Activated CD4-positive, alpha-beta T cell treated with anti-CD3 and anti-CD28 coated beads, Interleukin-2, Interleukin-6, amounts not matched to agents 100 ng/mL and 50 ng/mL, durations not matched to agents 16 hours and 8 hours (primary cell): ENCODE measurements at regions not wholly inside any gene's neighbourhood (a gene's known extent, or its start where the extent isn't known, plus 50 kb on each side); places are given as distances from the start of the nearest gene placed in this dataset.
"Not testable (repeated sequence)": the region's sequence is repeated elsewhere in the genome, so short reads cannot be mapped to it uniquely, and the experiment has no call there.

Experiments used
- DNase-seq: peaks from one replicate; pipeline ENCODE4 v3.0.0-alpha.2; 2020

GRCh38 chr16:88252057-88252794, 130.5 kb upstream of the ZNF469 start:
- DNase-seq, result not testable (repeated sequence)

GRCh38 chr16:88258141-88258540, 124.6 kb upstream of the ZNF469 start:
- not testable (repeated sequence) for DNase-seq

- DNase-seq, result not testable (repeated sequence)
These were observed 123.8 kb upstream of the ZNF469 start for GRCh38 chr16:88258764-88259525.

GRCh38 chr16:88259538-88259937, 123.2 kb upstream of the ZNF469 start:
- not testable (repeated sequence) for DNase-seq

GRCh38 chr16:88260146-88260545, 122.6 kb upstream of the ZNF469 start:
- DNase-seq, result not testable (repeated sequence)

GRCh38 chr16:88260881-88261665, 121.7 kb upstream of the ZNF469 start:
- not testable (repeated sequence) for DNase-seq

GRCh38 chr16:88261814-88262605, 120.7 kb upstream of the ZNF469 start:
- not testable (repeated sequence) for DNase-seq

- not testable (repeated sequence) for DNase-seq
These were observed 119.7 kb upstream of the ZNF469 start for GRCh38 chr16:88262858-88263563.

- not testable (repeated sequence) for DNase-seq
These were observed 119.0 kb upstream of the ZNF469 start for GRCh38 chr16:88263681-88264287.

- DNase-seq, result peak; percentile 92
These were observed 118.0 kb upstream of the ZNF469 start for GRCh38 chr16:88264641-88265285.

GRCh38 chr16:88265286-88265938, 117.3 kb upstream of the ZNF469 start:
- DNase-seq, result peak; percentile 72

GRCh38 chr16:88266036-88266435, 116.7 kb upstream of the ZNF469 start:
- not testable (repeated sequence) for DNase-seq

- DNase-seq, result not testable (repeated sequence)
These were observed 115.7 kb upstream of the ZNF469 start for GRCh38 chr16:88266935-88267551.

- not testable (repeated sequence) for DNase-seq
These were observed 114.4 kb upstream of the ZNF469 start for GRCh38 chr16:88268186-88268970.

GRCh38 chr16:88270171-88270790, 112.5 kb upstream of the ZNF469 start:
- not testable (repeated sequence) for DNase-seq

GRCh38 chr16:88271296-88271695, 111.5 kb upstream of the ZNF469 start:
- DNase-seq, result not testable (repeated sequence)

GRCh38 chr16:88271776-88272175, 111.0 kb upstream of the ZNF469 start:
- not testable (repeated sequence) for DNase-seq

GRCh38 chr16:88272437-88272836, 110.3 kb upstream of the ZNF469 start:
- not testable (repeated sequence) for DNase-seq
